ENCODE measurements at regions not wholly inside any gene's neighbourhood (a gene's known extent, or its start where the extent isn't known, plus 50 kb on each side); places are given as distances from the start of the nearest gene placed in this dataset.

DNA sequence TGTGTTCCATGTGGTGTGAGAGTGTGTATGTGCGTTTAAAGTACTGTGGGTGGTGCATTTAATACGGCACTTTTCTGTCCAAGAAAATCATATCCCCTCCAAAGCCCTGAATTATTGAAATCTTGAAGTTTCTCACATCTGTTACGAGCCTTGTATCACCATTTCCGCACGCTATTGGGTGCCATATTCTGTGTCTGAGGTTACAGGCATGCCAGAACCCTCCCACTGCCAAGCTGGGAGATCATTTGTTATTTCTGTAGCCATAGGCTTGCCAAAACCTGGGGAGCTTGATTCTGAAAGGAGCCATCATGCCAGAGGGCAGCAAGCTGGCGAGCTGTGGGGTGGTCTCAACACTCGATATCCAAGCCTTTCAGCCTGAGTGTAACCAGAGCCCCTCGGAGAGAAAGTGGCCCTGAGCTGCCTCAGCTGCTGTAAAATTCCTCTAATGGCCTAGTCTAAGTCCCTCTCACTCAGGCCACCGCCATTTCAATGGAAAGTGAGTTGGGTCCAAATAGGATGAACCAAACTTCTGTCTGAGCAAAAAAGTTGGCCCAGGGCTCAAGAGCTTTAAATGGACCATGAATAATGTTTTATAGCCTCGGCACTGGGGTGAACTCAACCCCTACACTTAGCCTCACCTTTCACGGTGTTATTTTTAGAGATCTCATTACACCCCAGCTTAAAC lies 298.4 kb upstream of the DUSP10 start:
- Histone ChIP-seq H3K4me3 (ENCODE audit: low read depth in 1 of 2, low read length in 2 of 2) (no peak overlapping the region), H3K4me1 (ENCODE audit: insufficient read depth, low read length) (peaks cover under 1% of the 10 kb centered on the region; the same call in 1 of the 2 replicates), H4K20me1 (ENCODE audit: insufficient read depth, low read length) (no peaks in the 10 kb centered on the region)

DNA sequence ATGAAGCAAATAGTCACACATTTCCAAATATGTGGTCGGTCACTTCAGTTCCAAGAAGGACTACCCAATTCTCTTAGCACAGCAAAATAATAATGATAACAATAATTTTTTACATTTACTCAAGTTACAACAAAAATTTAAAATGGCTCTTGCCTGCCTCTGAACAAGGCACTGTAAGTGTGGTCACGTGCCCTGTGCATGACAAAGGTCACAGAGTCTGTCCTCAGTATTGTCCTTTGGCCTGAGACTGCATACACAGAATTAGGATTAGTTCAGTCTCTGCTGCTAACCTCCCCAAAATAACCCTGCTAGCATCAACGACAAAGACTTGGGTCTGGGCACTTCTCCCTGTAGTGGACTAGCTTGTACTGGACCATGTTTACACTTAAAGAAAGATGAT lies 297.1 kb upstream of the DUSP10 start:
- no peak overlapping the region for H3K4me2 ChIP-seq (ENCODE audit: insufficient read depth, low read length)
- no peak overlapping the region for H3K4me3 ChIP-seq (ENCODE audit: low read depth in 1 of 2, low read length in 2 of 2)
- DNase-seq = no peak
- H3K79me2 ChIP-seq (ENCODE audit: insufficient read depth, low read length) = no peaks in the 10 kb centered on the region
- no peak for ATAC-seq (ENCODE audit: insufficient read depth, low read depth)
- no peak overlapping the region for H2AFZ ChIP-seq (ENCODE audit: low read depth, low read length)
- H4K20me1 ChIP-seq (ENCODE audit: insufficient read depth, low read length) = no peaks in the 10 kb centered on the region
- no peaks in the 10 kb centered on the region for H3K9me3 ChIP-seq (ENCODE audit: insufficient read depth, low read length, severe bottlenecking)
- H3K4me1 ChIP-seq (ENCODE audit: insufficient read depth, low read length) = peaks cover 13% of the 10 kb centered on the region
- no peak overlapping the region for H3K9ac ChIP-seq (ENCODE audit: low read depth, low read length)
- TF ChIP-seq, protein P1, sequence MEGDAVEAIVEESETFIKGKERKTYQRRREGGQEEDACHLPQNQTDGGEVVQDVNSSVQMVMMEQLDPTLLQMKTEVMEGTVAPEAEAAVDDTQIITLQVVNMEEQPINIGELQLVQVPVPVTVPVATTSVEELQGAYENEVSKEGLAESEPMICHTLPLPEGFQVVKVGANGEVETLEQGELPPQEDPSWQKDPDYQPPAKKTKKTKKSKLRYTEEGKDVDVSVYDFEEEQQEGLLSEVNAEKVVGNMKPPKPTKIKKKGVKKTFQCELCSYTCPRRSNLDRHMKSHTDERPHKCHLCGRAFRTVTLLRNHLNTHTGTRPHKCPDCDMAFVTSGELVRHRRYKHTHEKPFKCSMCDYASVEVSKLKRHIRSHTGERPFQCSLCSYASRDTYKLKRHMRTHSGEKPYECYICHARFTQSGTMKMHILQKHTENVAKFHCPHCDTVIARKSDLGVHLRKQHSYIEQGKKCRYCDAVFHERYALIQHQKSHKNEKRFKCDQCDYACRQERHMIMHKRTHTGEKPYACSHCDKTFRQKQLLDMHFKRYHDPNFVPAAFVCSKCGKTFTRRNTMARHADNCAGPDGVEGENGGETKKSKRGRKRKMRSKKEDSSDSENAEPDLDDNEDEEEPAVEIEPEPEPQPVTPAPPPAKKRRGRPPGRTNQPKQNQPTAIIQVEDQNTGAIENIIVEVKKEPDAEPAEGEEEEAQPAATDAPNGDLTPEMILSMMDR (IDR thresholded peaks at IDR 0.05; ENCODE audit: borderline replicate concordance, extremely low read depth, low read length, poor library complexity, severe bottlenecking) = no peak
- no peak for TF ChIP-seq EZH2 (IDR thresholded peaks at IDR 0.05; ENCODE audit: borderline replicate concordance, low read depth, low read length, severe bottlenecking)
- H3K27ac ChIP-seq (ENCODE audit: low read length) = no peak overlapping the region
- H3K27me3 ChIP-seq (ENCODE audit: insufficient read depth, low read length, poor library complexity) = no peaks in the 10 kb centered on the region
- no peaks in the 10 kb centered on the region for H3K36me3 ChIP-seq (ENCODE audit: insufficient read depth, low read length)

More for the DNA sequence above, 298.4 kb upstream of the DUSP10 start:
- no peak for DNase-seq
- H2AFZ ChIP-seq (ENCODE audit: low read depth, low read length) = no peak overlapping the region
- H3K36me3 ChIP-seq (ENCODE audit: insufficient read depth, low read length) = no peaks in the 10 kb centered on the region
- ATAC-seq (ENCODE audit: insufficient read depth, low read depth) = no peak
- no peak overlapping the region for H3K27ac ChIP-seq (ENCODE audit: low read length)
- H3K9me3 ChIP-seq (ENCODE audit: insufficient read depth, low read length, severe bottlenecking) = no peaks in the 10 kb centered on the region
- H3K9ac ChIP-seq (ENCODE audit: low read depth, low read length) = no peak overlapping the region
- no peak overlapping the region for H3K4me2 ChIP-seq (ENCODE audit: insufficient read depth, low read length)
- H3K79me2 ChIP-seq (ENCODE audit: insufficient read depth, low read length) = no peaks in the 10 kb centered on the region
- no peaks in the 10 kb centered on the region for H3K27me3 ChIP-seq (ENCODE audit: insufficient read depth, low read length, poor library complexity)
- TF ChIP-seq, protein P1 (IDR thresholded peaks at IDR 0.05; ENCODE audit: borderline replicate concordance, extremely low read depth, low read length, poor library complexity, severe bottlenecking) = no peak
- no peak for TF ChIP-seq EZH2 (IDR thresholded peaks at IDR 0.05; ENCODE audit: borderline replicate concordance, low read depth, low read length, severe bottlenecking)

DNA sequence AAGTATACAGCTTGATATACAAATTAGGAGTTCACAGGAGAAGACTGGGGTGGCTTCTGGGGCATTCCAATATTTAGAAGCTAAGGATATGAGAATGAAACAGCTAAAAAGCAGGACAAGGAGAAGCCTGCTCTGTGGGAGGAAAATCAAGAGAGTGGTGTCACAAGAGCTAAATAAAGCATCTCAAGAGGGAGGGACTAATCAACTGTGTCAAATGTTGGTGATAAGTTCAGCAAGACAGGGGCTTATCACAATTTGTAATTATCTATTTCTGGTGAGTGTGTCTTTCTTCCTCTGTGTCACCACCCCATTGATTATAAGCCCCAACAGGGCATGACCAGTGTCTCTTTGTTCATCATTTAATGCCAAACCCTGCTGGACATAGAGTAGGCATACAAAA lies 295.8 kb upstream of the DUSP10 start:
- H3K36me3 ChIP-seq (ENCODE audit: insufficient read depth, low read length) = no peaks in the 10 kb centered on the region
- H3K9me3 ChIP-seq (ENCODE audit: insufficient read depth, low read length, severe bottlenecking) = no peaks in the 10 kb centered on the region
- H2AFZ ChIP-seq (ENCODE audit: low read depth, low read length) = no peak overlapping the region
- no peaks in the 10 kb centered on the region for H3K79me2 ChIP-seq (ENCODE audit: insufficient read depth, low read length)
- no peak for TF ChIP-seq EZH2 (IDR thresholded peaks at IDR 0.05; ENCODE audit: borderline replicate concordance, low read depth, low read length, severe bottlenecking)
- TF ChIP-seq, protein P1 (IDR thresholded peaks at IDR 0.05; ENCODE audit: borderline replicate concordance, extremely low read depth, low read length, poor library complexity, severe bottlenecking) = no peak
- no peak overlapping the region for H3K27ac ChIP-seq (ENCODE audit: low read length)
- H3K4me1 ChIP-seq (ENCODE audit: insufficient read depth, low read length) = peaks cover 15% of the 10 kb centered on the region
- no peak overlapping the region for H3K4me3 ChIP-seq (ENCODE audit: low read depth in 1 of 2, low read length in 2 of 2)
- H3K4me2 ChIP-seq (ENCODE audit: insufficient read depth, low read length) = no peak overlapping the region
- no peak for ATAC-seq (ENCODE audit: insufficient read depth, low read depth)
- no peak overlapping the region for H3K9ac ChIP-seq (ENCODE audit: low read depth, low read length)
- H3K27me3 ChIP-seq (ENCODE audit: insufficient read depth, low read length, poor library complexity) = no peaks in the 10 kb centered on the region
- no peaks in the 10 kb centered on the region for H4K20me1 ChIP-seq (ENCODE audit: insufficient read depth, low read length)
- DNase-seq = no peak

Data from DND-41 (cell line).